GM12872 (cell line): ENCODE measurements at regions not wholly inside any gene's neighbourhood (a gene's known extent, or its start where the extent isn't known, plus 50 kb on each side); places are given as distances from the start of the nearest gene placed in this dataset.

Source experiments
- CTCF ChIP-seq: IDR thresholded peaks from 3 replicates; pipeline ENCODE4 v1.5.1; 2011; ENCODE audit warnings: low read depth, mild to moderate bottlenecking, low read length, moderate library complexity; ENCODE audit not compliant: insufficient read depth

- no peak for TF ChIP-seq CTCF
Observed at GRCh38 chr10:33774857-33775256, 440.4 kb upstream of the NRP1 start.

- no peak for TF ChIP-seq CTCF
Observed at GRCh38 chr10:33773886-33774480, 439.5 kb upstream of the NRP1 start.

- no peak for TF ChIP-seq CTCF
Observed at GRCh38 chr10:33773253-33773573, 438.7 kb upstream of the NRP1 start.

GRCh38 chr10:33772370-33773252 lies 438.1 kb upstream of the NRP1 start:
- no peak for TF ChIP-seq CTCF

GRCh38 chr10:33764694-33765185 lies 430.3 kb upstream of the NRP1 start:
- no peak for TF ChIP-seq CTCF

- TF ChIP-seq CTCF = no peak
Observed at GRCh38 chr10:33760056-33760943, 425.8 kb upstream of the NRP1 start.

GRCh38 chr10:33759191-33759590 lies 424.7 kb upstream of the NRP1 start:
- TF ChIP-seq CTCF = no peak
